GM12875 (cell line): ENCODE measurements at regions not wholly inside any gene's neighbourhood (a gene's known extent, or its start where the extent isn't known, plus 50 kb on each side); places are given as distances from the start of the nearest gene placed in this dataset.

ENCODE experiments used
- H3K4me3 ChIP-seq: one replicate; pipeline ENCODE4 v1.5.1; 2011; ENCODE audit warnings: low read depth, low read length, control low read depth
- CTCF ChIP-seq: IDR thresholded peaks from 2 replicates; pipeline ENCODE4 v1.5.1; 2011; ENCODE audit warnings: low read depth, mild to moderate bottlenecking, control low read depth, inconsistent platforms, low read length, moderate library complexity, borderline replicate concordance; ENCODE audit not compliant: insufficient read depth

- H3K4me3 ChIP-seq, result no peak overlapping the region
- no peak for TF ChIP-seq CTCF
Observed at GRCh38 chr4:138405466-138405891, 163.3 kb upstream of the SLC7A11 start.

- no peak overlapping the region for H3K4me3 ChIP-seq
Observed at GRCh38 chr4:138404801-138405200, 162.7 kb upstream of the SLC7A11 start.

GRCh38 chr4:138404251-138404650 lies 162.1 kb upstream of the SLC7A11 start:
- no peak for TF ChIP-seq CTCF
- H3K4me3 ChIP-seq, result no peak overlapping the region

More at GRCh38 chr4:138404801-138405200, 162.7 kb upstream of the SLC7A11 start:
- TF ChIP-seq CTCF, result no peak

GRCh38 chr4:138401334-138401733 lies 159.2 kb upstream of the SLC7A11 start:
- TF ChIP-seq CTCF, result no peak
- no peak overlapping the region for H3K4me3 ChIP-seq

GRCh38 chr4:138400543-138400942 lies 158.4 kb upstream of the SLC7A11 start:
- no peak for TF ChIP-seq CTCF

GRCh38 chr4:138400066-138400465 lies 157.9 kb upstream of the SLC7A11 start:
- TF ChIP-seq CTCF, result no peak
- no peak overlapping the region for H3K4me3 ChIP-seq

More at GRCh38 chr4:138400543-138400942, 158.4 kb upstream of the SLC7A11 start:
- no peak overlapping the region for H3K4me3 ChIP-seq

GRCh38 chr4:138399081-138399480 lies 156.9 kb upstream of the SLC7A11 start:
- no peak overlapping the region for H3K4me3 ChIP-seq
- no peak for TF ChIP-seq CTCF
